NT2/D1 (cell line): ENCODE measurements at regions not wholly inside any gene's neighbourhood (a gene's known extent, or its start where the extent isn't known, plus 50 kb on each side); places are given as distances from the start of the nearest gene placed in this dataset.

Source experiments
- SUZ12 ChIP-seq: IDR thresholded peaks from 2 replicates; pipeline ENCODE4 v1.6.1; 2011; ENCODE audit not compliant: insufficient read length, insufficient read depth; ENCODE audit errors: extremely low read depth
- YY1 ChIP-seq: IDR thresholded peaks from 2 replicates; pipeline ENCODE4 v1.6.1; 2011; ENCODE audit not compliant: insufficient read length, insufficient read depth
- ZNF274 ChIP-seq: IDR thresholded peaks from 2 replicates; pipeline ENCODE4 v1.6.1; 2011; ENCODE audit warnings: mild to moderate bottlenecking, low read depth, low read length

GRCh38 chr7:118731854-118732253 lies 507.4 kb downstream of the ANKRD7 start:
- TF ChIP-seq SUZ12 (no peak), YY1 (no peak), ZNF274 (no peak)
